ENCODE measurements at regions not wholly inside any gene's neighbourhood (a gene's known extent, or its start where the extent isn't known, plus 50 kb on each side); places are given as distances from the start of the nearest gene placed in this dataset.

GRCh38 chr7:118298771-118299170, 74.3 kb downstream of the ANKRD7 start:
- no peak for DNase-seq (ENCODE audit: low read depth, low spot score)

- DNase-seq (ENCODE audit: low read depth, low spot score) = no peak
Measured at GRCh38 chr7:118300177-118300576, 75.7 kb downstream of the ANKRD7 start.

- no peak for DNase-seq (ENCODE audit: low read depth, low spot score)
Measured at GRCh38 chr7:118304100-118304499, 79.6 kb downstream of the ANKRD7 start.

- peak; percentile 3 for DNase-seq (ENCODE audit: low read depth, low spot score)
Measured at GRCh38 chr7:118305671-118306070, 81.2 kb downstream of the ANKRD7 start.

- peak; percentile 11 for DNase-seq (ENCODE audit: low read depth, low spot score)
Measured at GRCh38 chr7:118306771-118307170, 82.3 kb downstream of the ANKRD7 start.

- no peak for DNase-seq (ENCODE audit: low read depth, low spot score)
Measured at GRCh38 chr7:118311121-118311836, 86.8 kb downstream of the ANKRD7 start.

GRCh38 chr7:118312051-118312450, 87.5 kb downstream of the ANKRD7 start:
- no peak for DNase-seq (ENCODE audit: low read depth, low spot score)

GRCh38 chr7:118312966-118313365, 88.5 kb downstream of the ANKRD7 start:
- no peak for DNase-seq (ENCODE audit: low read depth, low spot score)

- DNase-seq (ENCODE audit: low read depth, low spot score) = no peak
Measured at GRCh38 chr7:118324790-118325449, 100.4 kb downstream of the ANKRD7 start.

GRCh38 chr7:118325450-118325808, 100.9 kb downstream of the ANKRD7 start:
- no peak for DNase-seq (ENCODE audit: low read depth, low spot score)

- no peak for DNase-seq (ENCODE audit: low read depth, low spot score)
Measured at GRCh38 chr7:118327174-118327573, 102.7 kb downstream of the ANKRD7 start.

- DNase-seq (ENCODE audit: low read depth, low spot score) = no peak
Measured at GRCh38 chr7:118328505-118329211, 104.2 kb downstream of the ANKRD7 start.

GRCh38 chr7:118330388-118330787, 105.9 kb downstream of the ANKRD7 start:
- peak; percentile 25 for DNase-seq (ENCODE audit: low read depth, low spot score)

GRCh38 chr7:118346748-118347147, 122.2 kb downstream of the ANKRD7 start:
- DNase-seq (ENCODE audit: low read depth, low spot score) = no peak

GRCh38 chr7:118349604-118350003, 125.1 kb downstream of the ANKRD7 start:
- DNase-seq (ENCODE audit: low read depth, low spot score) = no peak

- no peak for DNase-seq (ENCODE audit: low read depth, low spot score)
Measured at GRCh38 chr7:118350260-118350659, 125.8 kb downstream of the ANKRD7 start.

GRCh38 chr7:118352867-118353453, 128.5 kb downstream of the ANKRD7 start:
- DNase-seq (ENCODE audit: low read depth, low spot score) = peak; percentile 19

- no peak for DNase-seq (ENCODE audit: low read depth, low spot score)
Measured at GRCh38 chr7:118366363-118366762, 141.9 kb downstream of the ANKRD7 start.

- DNase-seq (ENCODE audit: low read depth, low spot score) = no peak
Measured at GRCh38 chr7:118368958-118369357, 144.5 kb downstream of the ANKRD7 start.

GRCh38 chr7:118369987-118370386, 145.5 kb downstream of the ANKRD7 start:
- DNase-seq (ENCODE audit: low read depth, low spot score) = no peak

GRCh38 chr7:118372530-118372929, 148.0 kb downstream of the ANKRD7 start:
- peak; percentile 52 for DNase-seq (ENCODE audit: low read depth, low spot score)

- no peak for DNase-seq (ENCODE audit: low read depth, low spot score)
Measured at GRCh38 chr7:118389629-118390028, 165.1 kb downstream of the ANKRD7 start.

Data from astrocyte of the hippocampus (primary cell).